GM10248 (cell line): ENCODE measurements at regions not wholly inside any gene's neighbourhood (a gene's known extent, or its start where the extent isn't known, plus 50 kb on each side); places are given as distances from the start of the nearest gene placed in this dataset.
A peak's percentile ranks its signal among the peaks of the same experiment; 100 is the strongest.

Source experiments
- CTCF ChIA-PET: fragments of 300-600 bp; sonication (Branson Sonifier 250); formaldehyde crosslinking; extraction: SDS; loops from one replicate; lab custom pipeline; 2021; ENCODE audit warnings: antibody characterized with exemption; lab: Yijun Ruan, JAX
- POLR2A ChIA-PET: fragments of 350-650 bp; sonication (Branson Sonifier 250); formaldehyde crosslinking; extraction: SDS; loops from one replicate; lab custom pipeline; 2020; ENCODE audit warnings: antibody characterized with exemption; lab: Yijun Ruan, JAX
- DNase-seq: peaks from one replicate; pipeline ENCODE4 v3.0.0; 2012; ENCODE audit errors: extremely low spot score
- TF ChIP-seq, protein P1 (sequence below): IDR thresholded peaks from 2 replicates; pipeline ENCODE4 v1.5.1; 2012; ENCODE audit warnings: mild to moderate bottlenecking, low read depth; ENCODE audit errors: extremely low read depth, missing control alignments, control extremely low read depth

DNA sequence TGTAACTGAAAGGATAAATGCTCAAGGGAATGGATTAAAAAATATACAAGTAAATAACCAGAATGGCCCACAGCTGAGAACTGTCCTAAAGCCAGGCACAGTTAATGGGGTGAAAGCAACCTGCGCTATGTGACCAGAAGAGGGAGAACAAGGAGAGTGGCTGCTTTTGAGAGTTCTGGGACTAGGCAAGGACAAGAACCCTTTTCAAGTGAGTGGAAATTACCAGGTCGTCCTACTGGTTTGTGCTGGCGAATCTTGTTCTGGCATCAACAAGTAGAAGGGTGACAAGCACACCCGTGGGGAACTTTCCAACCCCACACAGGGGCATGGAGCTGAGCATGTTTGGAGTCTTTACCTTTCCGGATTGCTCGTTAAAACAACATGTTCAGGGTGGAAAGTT, 82.8 kb downstream of the TMEM17 start:
- no peak for DNase-seq
- CTCF ChIA-PET, result interaction anchor here (1.0 to 1.9 kb wide), 3 partner anchors 14 to 508 kb away, joined by 3 to 6 read pairs (median 3); no protein-coding TSS in a partner anchor
- TF ChIP-seq, protein P1, sequence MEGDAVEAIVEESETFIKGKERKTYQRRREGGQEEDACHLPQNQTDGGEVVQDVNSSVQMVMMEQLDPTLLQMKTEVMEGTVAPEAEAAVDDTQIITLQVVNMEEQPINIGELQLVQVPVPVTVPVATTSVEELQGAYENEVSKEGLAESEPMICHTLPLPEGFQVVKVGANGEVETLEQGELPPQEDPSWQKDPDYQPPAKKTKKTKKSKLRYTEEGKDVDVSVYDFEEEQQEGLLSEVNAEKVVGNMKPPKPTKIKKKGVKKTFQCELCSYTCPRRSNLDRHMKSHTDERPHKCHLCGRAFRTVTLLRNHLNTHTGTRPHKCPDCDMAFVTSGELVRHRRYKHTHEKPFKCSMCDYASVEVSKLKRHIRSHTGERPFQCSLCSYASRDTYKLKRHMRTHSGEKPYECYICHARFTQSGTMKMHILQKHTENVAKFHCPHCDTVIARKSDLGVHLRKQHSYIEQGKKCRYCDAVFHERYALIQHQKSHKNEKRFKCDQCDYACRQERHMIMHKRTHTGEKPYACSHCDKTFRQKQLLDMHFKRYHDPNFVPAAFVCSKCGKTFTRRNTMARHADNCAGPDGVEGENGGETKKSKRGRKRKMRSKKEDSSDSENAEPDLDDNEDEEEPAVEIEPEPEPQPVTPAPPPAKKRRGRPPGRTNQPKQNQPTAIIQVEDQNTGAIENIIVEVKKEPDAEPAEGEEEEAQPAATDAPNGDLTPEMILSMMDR, result no peak
- POLR2A ChIA-PET, result no interaction called here

DNA sequence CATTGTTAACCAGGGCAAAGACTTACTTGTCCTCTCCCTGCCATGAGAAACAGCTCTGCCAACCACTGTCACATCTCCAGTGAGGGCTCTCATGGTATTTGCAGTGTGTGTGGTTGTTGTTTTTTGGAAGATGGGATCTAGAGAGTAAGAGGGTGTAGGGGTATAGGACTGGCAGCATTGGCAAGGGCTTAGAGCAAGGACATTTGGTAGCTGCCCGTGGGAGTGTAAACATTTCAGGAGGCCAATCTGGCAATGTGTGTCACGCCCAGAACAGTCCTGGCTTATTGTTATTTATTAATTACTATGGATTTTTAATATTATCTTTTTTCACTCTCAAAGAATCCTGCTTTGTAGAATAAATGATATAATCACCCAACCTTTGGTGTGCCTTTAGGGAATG, 90.5 kb downstream of the TMEM17 start:
- ChIA-PET CTCF (interaction anchor here (1.8 to 2.0 kb wide), 3 partner anchors 41 to 422 kb away, joined by 4 to 10 read pairs (median 7); no protein-coding TSS in a partner anchor), POLR2A (no interaction called here)
- no peak for DNase-seq

DNA sequence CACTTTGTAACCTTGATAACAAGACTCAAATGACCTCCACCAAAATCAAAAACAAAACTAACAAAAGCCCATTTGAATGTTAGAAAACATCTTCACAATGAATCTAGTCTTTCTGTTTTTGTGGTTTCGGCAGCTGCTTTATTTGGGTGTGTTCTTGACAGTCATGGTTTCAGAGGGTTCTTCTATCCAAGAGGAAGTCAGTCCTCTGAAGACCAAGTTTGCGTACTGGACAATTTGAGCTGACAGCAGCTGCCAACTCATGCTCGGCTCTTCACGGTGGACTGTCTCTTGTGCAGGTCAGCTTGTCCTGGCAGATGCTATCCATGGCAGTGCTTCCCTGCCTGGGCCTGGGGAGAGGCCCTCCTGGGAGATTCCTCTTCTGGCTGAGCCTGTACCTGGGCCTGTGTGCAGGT, 91.0 kb downstream of the TMEM17 start:
- peak; percentile 65 for DNase-seq
- ChIA-PET CTCF (interaction anchor here (1.6 to 2.0 kb wide), 4 partner anchors 42 to 422 kb away, joined by 3 to 10 read pairs (median 6); no protein-coding TSS in a partner anchor), POLR2A (no interaction called here)
- TF ChIP-seq, protein P1, result no peak

More for the DNA sequence above, 90.5 kb downstream of the TMEM17 start:
- TF ChIP-seq, protein P1, result no peak

DNA sequence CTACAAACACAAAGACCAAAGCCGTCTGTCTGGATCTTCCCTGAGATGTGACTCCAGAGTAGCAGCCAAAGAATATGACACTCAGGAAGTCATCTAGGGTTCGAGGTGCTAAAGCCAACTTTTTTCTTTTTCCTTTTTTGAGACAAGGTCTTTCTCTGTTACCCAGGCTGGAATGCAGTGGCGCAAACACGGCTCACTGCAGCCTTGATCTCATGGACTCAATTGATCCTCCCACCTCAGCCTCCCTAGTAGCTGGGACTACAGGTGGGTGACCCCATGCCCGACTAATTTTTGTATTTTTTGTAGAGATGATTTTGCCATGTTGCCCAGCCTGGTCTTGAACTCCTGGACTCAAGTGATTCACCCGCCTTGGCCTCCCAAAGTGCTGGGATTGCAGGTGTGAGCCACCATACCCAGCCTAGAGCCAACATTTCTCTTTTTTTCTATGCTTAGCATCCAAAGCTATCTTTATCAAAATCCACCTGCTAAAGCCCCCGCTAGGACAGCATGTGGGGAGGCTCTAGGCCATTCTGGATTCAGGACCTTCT, 92.8 kb downstream of the TMEM17 start:
- DNase-seq, result no peak
- ChIA-PET CTCF (interaction anchor here (0.7 to 1.7 kb wide), 15 partner anchors 72 to 501 kb away, joined by 3 to 6 read pairs (median 3); no protein-coding TSS in a partner anchor), POLR2A (no interaction called here)
- TF ChIP-seq, protein P1, result no peak

DNA sequence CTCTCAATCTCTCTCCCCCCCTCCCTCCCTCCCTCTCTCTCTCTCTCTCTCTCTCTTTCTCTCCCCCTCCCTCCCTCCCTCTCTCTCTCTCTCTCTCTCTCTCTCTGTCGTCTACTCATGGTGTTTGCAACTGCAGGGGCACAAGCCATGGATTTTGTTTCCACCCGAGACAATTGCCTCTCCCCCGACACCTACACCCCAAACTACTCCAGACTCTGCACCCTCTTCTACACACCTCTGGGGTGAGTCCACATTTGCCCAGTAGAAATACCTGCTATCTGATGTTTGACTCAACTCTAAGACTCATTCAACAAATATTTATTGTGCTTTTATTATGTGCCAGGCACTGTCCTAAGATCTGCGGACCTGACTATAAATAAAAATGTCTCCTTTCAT, 93.7 kb downstream of the TMEM17 start:
- POLR2A ChIA-PET, result interaction anchor here (0.6 kb wide), 1 partner anchor 386 kb away, joined by 4 read pairs; no protein-coding TSS in a partner anchor
- no peak for DNase-seq
- CTCF ChIA-PET, result interaction anchor here (0.7 to 5.1 kb wide), 13 partner anchors 9 to 492 kb away, joined by 3 to 43 read pairs (median 4); no protein-coding TSS in a partner anchor
- TF ChIP-seq, protein P1, result no peak

DNA sequence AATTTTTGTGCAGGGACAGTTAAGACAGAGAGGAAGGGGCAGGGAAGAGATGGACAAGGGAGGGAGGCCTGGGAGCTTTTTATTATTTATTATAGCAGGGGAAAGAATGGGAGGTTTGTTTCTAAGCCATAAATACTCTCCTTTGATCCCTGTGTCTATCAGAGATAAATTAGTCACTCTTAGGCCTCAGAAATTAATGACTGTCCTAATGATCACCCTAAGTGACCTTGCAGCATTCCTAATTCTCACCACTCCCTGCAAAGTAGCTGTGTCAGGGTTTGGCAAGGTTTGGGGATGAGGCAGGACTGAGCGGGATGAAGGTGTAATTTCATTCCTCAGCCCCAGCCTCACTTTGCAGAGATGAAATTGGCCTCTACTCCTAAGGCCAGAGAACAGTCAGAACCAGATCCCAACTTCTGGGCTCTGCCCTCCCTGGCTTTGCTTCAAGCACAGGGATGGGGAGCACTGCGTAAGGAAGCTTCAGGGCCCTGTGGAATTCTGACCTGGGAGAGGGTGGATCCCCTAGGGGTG, 95.0 kb downstream of the TMEM17 start:
- TF ChIP-seq, protein P1, result no peak
- no peak for DNase-seq
- POLR2A ChIA-PET, result interaction anchor here (1.0 kb wide), 1 partner anchor 179 kb away, joined by 3 read pairs; no protein-coding TSS in a partner anchor
- CTCF ChIA-PET, result interaction anchor here (0.8 to 5.1 kb wide), 30 partner anchors 9 to 505 kb away, joined by 3 to 43 read pairs (median 4); partner anchors contain the start of genes B3GNT2 and COMMD1
